ENCODE measurements at regions not wholly inside any gene's neighbourhood (a gene's known extent, or its start where the extent isn't known, plus 50 kb on each side); places are given as distances from the start of the nearest gene placed in this dataset.

GRCh38 chr3:96083610-96084009, 730.8 kb upstream of the EPHA6 start:
- Histone ChIP-seq H3K27me3 (no peaks in the 10 kb centered on the region), H3K4me3 (no peak overlapping the region), H3K4me1 (no peaks in the 10 kb centered on the region), H3K27ac (replicated peaks in 1 of 4) (no peak overlapping the region), H3K36me3 (no peaks in the 10 kb centered on the region), H3K9me3 (no peaks in the 10 kb centered on the region)
- WGBS = 72% methylated on average over 1 of the region's 1 CpG
- no peak for DNase-seq (ENCODE audit: extremely low spot score)
- intact Hi-C loops (cut with DNase I) = no loop called here
- TF ChIP-seq POLR2A (IDR thresholded peaks at IDR 0.05; ENCODE audit: low read depth) (no peak), CTCF (IDR thresholded peaks at IDR 0.05) (no peak), POLR2AphosphoS5 (IDR thresholded peaks at IDR 0.05) (no peak), EP300 (IDR thresholded peaks at IDR 0.05) (no peak)

DNA sequence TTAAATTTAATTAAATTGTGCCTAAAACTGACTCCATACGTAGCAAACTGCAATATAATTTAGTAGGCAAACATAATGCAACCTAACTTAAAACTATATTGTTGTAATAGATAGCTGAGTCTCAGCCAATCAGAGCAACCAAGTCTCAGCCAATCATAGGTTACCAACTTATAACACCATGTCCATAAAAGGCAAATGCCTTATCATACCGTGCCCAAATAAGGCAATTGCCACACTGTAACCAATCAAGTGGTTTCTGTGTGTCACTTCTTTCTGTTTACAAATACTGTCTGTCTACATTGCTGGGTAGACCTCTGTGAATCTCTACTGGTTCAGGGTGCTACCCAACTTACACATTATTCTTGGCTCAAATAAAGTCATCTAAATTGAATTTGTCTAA, 728.4 kb upstream of the EPHA6 start:
- Histone ChIP-seq H3K27me3 (no peaks in the 10 kb centered on the region), H3K9me3 (no peaks in the 10 kb centered on the region), H3K36me3 (no peaks in the 10 kb centered on the region), H3K27ac (replicated peaks in 1 of 4) (no peak overlapping the region), H3K4me3 (no peak overlapping the region), H3K4me1 (no peaks in the 10 kb centered on the region)
- TF ChIP-seq CTCF (IDR thresholded peaks at IDR 0.05) = no peak
- no peak for TF ChIP-seq POLR2AphosphoS5 (IDR thresholded peaks at IDR 0.05)
- no peak for TF ChIP-seq EP300 (IDR thresholded peaks at IDR 0.05)
- no peak for TF ChIP-seq POLR2A (IDR thresholded peaks at IDR 0.05; ENCODE audit: low read depth)
- intact Hi-C loops (cut with DNase I) = no loop called here
- WGBS = 85% methylated on average over 2 of the region's 2 CpGs
- no peak for DNase-seq (ENCODE audit: extremely low spot score)

DNA sequence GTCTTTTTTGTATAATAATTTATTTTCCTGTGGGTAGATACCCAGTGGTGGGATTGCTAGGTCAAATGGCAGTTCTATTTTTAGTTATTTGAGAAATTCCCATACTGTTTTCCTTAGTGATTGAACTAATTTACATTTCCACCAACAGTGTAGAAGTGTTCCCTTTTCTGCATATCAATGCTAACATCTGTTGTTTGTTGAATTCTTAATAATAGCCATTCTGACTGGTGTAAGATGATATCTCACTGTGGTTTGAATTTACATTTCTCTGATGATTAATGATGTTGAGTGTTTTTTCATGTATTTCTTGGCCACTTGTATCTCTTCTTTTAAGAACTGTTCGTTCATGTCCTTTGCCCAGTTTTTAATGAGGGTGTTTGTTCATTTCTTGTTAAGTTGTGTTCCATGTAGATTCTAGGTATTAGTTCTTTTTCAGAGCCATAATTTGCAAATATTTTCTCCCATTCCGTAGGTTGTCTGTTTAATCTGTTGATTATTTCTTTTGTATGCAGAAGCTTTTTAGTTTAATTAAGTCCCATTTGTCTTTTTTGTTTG, 713.3 kb upstream of the EPHA6 start:
- 21% methylated on average over 2 of the region's 2 CpGs for WGBS
- Histone ChIP-seq H3K27ac (replicated peaks in 1 of 4) (no peak overlapping the region), H3K27me3 (no peaks in the 10 kb centered on the region), H3K4me1 (peaks cover 0 to 8% (median 0%) of the 10 kb centered on the region in 4 donors), H3K9me3 (peaks cover 0 to 7% (median 0%) of the 10 kb centered on the region in 4 donors), H3K36me3 (no peaks in the 10 kb centered on the region), H3K4me3 (no peak overlapping the region)
- no peak for TF ChIP-seq POLR2A (IDR thresholded peaks at IDR 0.05; ENCODE audit: low read depth)
- TF ChIP-seq CTCF (IDR thresholded peaks at IDR 0.05) = no peak
- TF ChIP-seq EP300 (IDR thresholded peaks at IDR 0.05) = no peak
- TF ChIP-seq POLR2AphosphoS5 (IDR thresholded peaks at IDR 0.05) = no peak
- intact Hi-C loops (cut with DNase I) = no loop called here
- DNase-seq (ENCODE audit: extremely low spot score) = no peak

DNA sequence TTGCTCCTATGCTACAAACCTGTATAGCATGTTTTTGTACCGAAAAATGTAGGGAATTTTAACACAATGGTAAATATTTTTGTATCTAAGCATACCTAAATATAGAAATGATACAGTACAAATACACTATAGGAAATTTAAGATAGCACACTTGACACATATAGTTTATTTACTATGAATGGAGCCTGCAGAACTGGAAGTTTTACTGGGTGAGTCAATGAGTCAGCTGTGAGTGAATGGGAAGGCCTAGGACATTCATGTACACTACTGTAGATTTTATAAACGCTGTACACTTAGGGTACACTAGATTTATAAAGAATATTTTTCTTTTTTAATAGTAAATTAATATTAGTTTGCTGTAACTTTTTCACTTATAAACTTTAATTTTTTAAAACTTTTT, 707.7 kb upstream of the EPHA6 start:
- H3K27ac ChIP-seq (replicated peaks in 1 of 4) = no peak overlapping the region
- no peaks in the 10 kb centered on the region for H3K4me1 ChIP-seq
- H3K36me3 ChIP-seq = no peaks in the 10 kb centered on the region
- H3K4me3 ChIP-seq = no peak overlapping the region
- no peaks in the 10 kb centered on the region for H3K27me3 ChIP-seq
- intact Hi-C loops (cut with DNase I) = no loop called here
- DNase-seq (ENCODE audit: extremely low spot score) = no peak
- H3K9me3 ChIP-seq = no peaks in the 10 kb centered on the region
- 86% methylated on average over 2 of the region's 2 CpGs for WGBS
- no peak for TF ChIP-seq EP300 (IDR thresholded peaks at IDR 0.05)
- TF ChIP-seq POLR2AphosphoS5 (IDR thresholded peaks at IDR 0.05) = no peak
- no peak for TF ChIP-seq CTCF (IDR thresholded peaks at IDR 0.05)
- TF ChIP-seq POLR2A (IDR thresholded peaks at IDR 0.05; ENCODE audit: low read depth) = no peak
